ENCODE measurements at regions not wholly inside any gene's neighbourhood (a gene's known extent, or its start where the extent isn't known, plus 50 kb on each side); places are given as distances from the start of the nearest gene placed in this dataset.

- Histone ChIP-seq H3K36me3 (ENCODE audit: control insufficient read depth, insufficient read depth, low read length) (no peaks in the 10 kb centered on the region), H3K9me3 (no peaks in the 10 kb centered on the region), H3K4me1 (peaks cover 59% of the 10 kb centered on the region), H3K4me3 (ENCODE audit: low read depth, low read length) (no peak overlapping the region), H3K27me3 (replicated peaks; ENCODE audit: control insufficient read depth, insufficient read depth, low read length) (no peaks in the 10 kb centered on the region)
- BruUV-seq (replicated peaks) = TSS peak; percentile 75
- H3K4me3 Mint-ChIP-seq (ENCODE audit: unreplicated experiment) = peak overlapping the region; percentile 27
- POLR2A ChIA-PET = interaction anchor here (0.6 to 1.7 kb wide), 3 partner anchors 14 to 33 kb away, joined by 3 to 9 read pairs (median 4); no protein-coding TSS in a partner anchor
- peak; percentile 78 to 82 for DNase-seq
- no peaks in the 10 kb centered on the region for H3K36me3 Mint-ChIP-seq (ENCODE audit: insufficient read depth, unreplicated experiment)
- H3K27ac Mint-ChIP-seq (ENCODE audit: unreplicated experiment) = peak overlapping the region; percentile 71
- CTCF ChIA-PET = interaction anchor here (1.2 to 1.5 kb wide), 2 partner anchors 31 to 41 kb away, joined by 3 to 4 read pairs; no protein-coding TSS in a partner anchor
- H3K27me3 Mint-ChIP-seq (ENCODE audit: insufficient read depth, unreplicated experiment) = no peaks in the 10 kb centered on the region
- peaks cover 22% of the 10 kb centered on the region for H3K4me1 Mint-ChIP-seq (ENCODE audit: low read depth, unreplicated experiment)
- H3K9me3 Mint-ChIP-seq (ENCODE audit: unreplicated experiment) = no peaks in the 10 kb centered on the region
- intact Hi-C loops (cut with micrococcal nuclease; ENCODE audit: unreplicated experiment) = loop anchor here (1.0 to 10.0 kb wide), 6 partner anchors 11 to 256 kb away; partner anchors contain the start of gene LAMB3
- TF ChIP-seq, protein P1, sequence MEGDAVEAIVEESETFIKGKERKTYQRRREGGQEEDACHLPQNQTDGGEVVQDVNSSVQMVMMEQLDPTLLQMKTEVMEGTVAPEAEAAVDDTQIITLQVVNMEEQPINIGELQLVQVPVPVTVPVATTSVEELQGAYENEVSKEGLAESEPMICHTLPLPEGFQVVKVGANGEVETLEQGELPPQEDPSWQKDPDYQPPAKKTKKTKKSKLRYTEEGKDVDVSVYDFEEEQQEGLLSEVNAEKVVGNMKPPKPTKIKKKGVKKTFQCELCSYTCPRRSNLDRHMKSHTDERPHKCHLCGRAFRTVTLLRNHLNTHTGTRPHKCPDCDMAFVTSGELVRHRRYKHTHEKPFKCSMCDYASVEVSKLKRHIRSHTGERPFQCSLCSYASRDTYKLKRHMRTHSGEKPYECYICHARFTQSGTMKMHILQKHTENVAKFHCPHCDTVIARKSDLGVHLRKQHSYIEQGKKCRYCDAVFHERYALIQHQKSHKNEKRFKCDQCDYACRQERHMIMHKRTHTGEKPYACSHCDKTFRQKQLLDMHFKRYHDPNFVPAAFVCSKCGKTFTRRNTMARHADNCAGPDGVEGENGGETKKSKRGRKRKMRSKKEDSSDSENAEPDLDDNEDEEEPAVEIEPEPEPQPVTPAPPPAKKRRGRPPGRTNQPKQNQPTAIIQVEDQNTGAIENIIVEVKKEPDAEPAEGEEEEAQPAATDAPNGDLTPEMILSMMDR (IDR thresholded peaks at IDR 0.05; ENCODE audit: insufficient read depth in 1 of 2, low read depth in 1 of 2, low read length in 1 of 2, severe bottlenecking in 1 of 2, unreplicated experiment in 1 of 2) = no peak
These were observed 185.1 kb upstream of the CAMK1G start for GRCh38 chr1:209398313-209398991.

GRCh38 chr1:209399800-209400199 is 183.7 kb upstream of the CAMK1G start:
- Mint-ChIP-seq H3K4me1 (ENCODE audit: low read depth, unreplicated experiment) (peaks cover 22% of the 10 kb centered on the region), H3K4me3 (ENCODE audit: unreplicated experiment) (no peak overlapping the region), H3K36me3 (ENCODE audit: insufficient read depth, unreplicated experiment) (no peaks in the 10 kb centered on the region), H3K9me3 (ENCODE audit: unreplicated experiment) (no peaks in the 10 kb centered on the region), H3K27ac (ENCODE audit: unreplicated experiment) (peak overlapping the region; percentile 71), H3K27me3 (ENCODE audit: insufficient read depth, unreplicated experiment) (no peaks in the 10 kb centered on the region)
- Histone ChIP-seq H3K27me3 (replicated peaks; ENCODE audit: control insufficient read depth, insufficient read depth, low read length) (no peaks in the 10 kb centered on the region), H3K4me3 (ENCODE audit: low read depth, low read length) (no peak overlapping the region), H3K9me3 (no peaks in the 10 kb centered on the region), H3K36me3 (ENCODE audit: control insufficient read depth, insufficient read depth, low read length) (no peaks in the 10 kb centered on the region), H3K4me1 (peaks cover 54% of the 10 kb centered on the region)
- CTCF ChIA-PET = no interaction called here
- TF ChIP-seq, protein P1 (IDR thresholded peaks at IDR 0.05; ENCODE audit: insufficient read depth in 1 of 2, low read depth in 1 of 2, low read length in 1 of 2, severe bottlenecking in 1 of 2, unreplicated experiment in 1 of 2) = no peak
- BruUV-seq (replicated peaks) = no TSS peak
- intact Hi-C loops (cut with micrococcal nuclease; ENCODE audit: unreplicated experiment) = loop anchor here (5.0 to 10.0 kb wide), 2 partner anchors 47 to 255 kb away; partner anchors contain the start of gene LAMB3
- no peak for DNase-seq
- POLR2A ChIA-PET = interaction anchor here (1.7 kb wide), 1 partner anchor 16 kb away, joined by 9 read pairs; no protein-coding TSS in a partner anchor

DNA sequence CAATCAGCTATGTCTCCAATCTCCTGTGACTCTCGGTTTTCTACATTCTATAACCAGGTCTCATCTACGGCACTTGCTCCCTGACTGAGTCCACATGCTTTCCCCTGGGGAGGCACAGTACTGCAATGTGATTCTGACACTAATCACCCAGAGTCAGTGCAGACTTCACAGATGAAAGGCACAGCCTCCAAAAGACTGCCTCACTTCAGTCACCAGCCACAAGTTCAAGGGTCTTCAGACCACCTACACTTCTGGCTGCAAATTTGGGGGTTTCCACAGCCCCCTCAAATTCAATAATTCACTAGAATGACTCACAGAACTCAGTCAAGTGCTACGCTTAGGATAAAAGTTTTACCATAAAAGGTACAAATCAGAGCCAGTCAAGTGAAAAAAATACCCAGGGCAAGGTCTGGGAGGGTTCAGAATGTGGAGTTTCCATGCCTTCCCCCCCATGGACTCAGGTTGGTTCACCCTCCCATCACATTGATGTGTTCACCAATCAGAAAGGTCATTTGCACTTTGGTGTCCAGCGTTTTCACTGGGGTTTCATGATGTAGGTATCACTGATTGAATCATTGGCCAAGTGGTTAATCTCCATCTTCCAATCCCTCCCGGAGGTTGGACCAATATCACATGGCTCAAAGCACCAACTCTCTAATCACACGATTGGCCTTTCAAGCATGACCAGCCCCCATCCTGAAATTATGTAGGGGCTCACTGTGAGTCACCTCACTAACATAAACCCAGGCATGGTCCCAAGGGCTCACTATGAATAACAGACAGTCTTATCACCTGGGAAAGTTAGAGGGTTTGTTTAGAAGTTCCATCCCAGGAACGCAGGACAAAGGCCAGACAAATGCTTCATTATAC is 182.9 kb upstream of the CAMK1G start:
- ChIA-PET CTCF (no interaction called here), POLR2A (no interaction called here)
- Mint-ChIP-seq H3K4me3 (ENCODE audit: unreplicated experiment) (no peak overlapping the region), H3K4me1 (ENCODE audit: low read depth, unreplicated experiment) (peaks cover 15% of the 10 kb centered on the region), H3K36me3 (ENCODE audit: insufficient read depth, unreplicated experiment) (no peaks in the 10 kb centered on the region), H3K27me3 (ENCODE audit: insufficient read depth, unreplicated experiment) (no peaks in the 10 kb centered on the region), H3K27ac (ENCODE audit: unreplicated experiment) (no peak overlapping the region), H3K9me3 (ENCODE audit: unreplicated experiment) (no peaks in the 10 kb centered on the region)
- TF ChIP-seq, protein P1 (IDR thresholded peaks at IDR 0.05; ENCODE audit: insufficient read depth in 1 of 2, low read depth in 1 of 2, low read length in 1 of 2, severe bottlenecking in 1 of 2, unreplicated experiment in 1 of 2) = no peak
- Histone ChIP-seq H3K4me1 (peaks cover 54% of the 10 kb centered on the region), H3K36me3 (ENCODE audit: control insufficient read depth, insufficient read depth, low read length) (no peaks in the 10 kb centered on the region), H3K4me3 (ENCODE audit: low read depth, low read length) (no peak overlapping the region), H3K27me3 (replicated peaks; ENCODE audit: control insufficient read depth, insufficient read depth, low read length) (no peaks in the 10 kb centered on the region), H3K9me3 (no peaks in the 10 kb centered on the region)
- no TSS peak for BruUV-seq (replicated peaks)
- no peak for DNase-seq
- intact Hi-C loops (cut with micrococcal nuclease; ENCODE audit: unreplicated experiment) = no loop called here

Measured in Caco-2 (cell line).